Esophagus (tissue), 2 donors: ENCODE measurements at regions not wholly inside any gene's neighbourhood (a gene's known extent, or its start where the extent isn't known, plus 50 kb on each side); places are given as distances from the start of the nearest gene placed in this dataset.
"Not testable (repeated sequence)": the region's sequence is repeated elsewhere in the genome, so short reads cannot be mapped to it uniquely, and the experiment has no call there.

ENCODE experiments used
- H3K27ac ChIP-seq, 2 donors: one replicate each; pipeline ENCODE4 v1.5.1; 2013; ENCODE audit warnings: low read depth in 2 of 2, mild to moderate bottlenecking in 2 of 2, inconsistent platforms in 1 of 2, low read length in 1 of 2, moderate library complexity in 1 of 2
- H3K27me3 ChIP-seq, 2 donors: one replicate each; pipeline ENCODE4 v1.6.1; 2013; ENCODE audit warnings: low read length in 2 of 2, control low read depth in 1 of 2, mild to moderate bottlenecking in 1 of 2; ENCODE audit not compliant: insufficient read depth in 2 of 2, control insufficient read depth in 1 of 2
- H3K36me3 ChIP-seq, 2 donors: one replicate each; pipeline ENCODE4 v1.6.1; 2013; ENCODE audit warnings: low read length in 1 of 2; ENCODE audit not compliant: control insufficient read depth in 2 of 2, insufficient read depth in 2 of 2
- H3K4me1 ChIP-seq, 2 donors: one replicate each; pipeline ENCODE4 v1.6.1; 2013; ENCODE audit warnings: low read length in 1 of 2; ENCODE audit not compliant: control insufficient read depth in 2 of 2, insufficient read depth in 2 of 2
- H3K4me3 ChIP-seq, 2 donors: one replicate each; pipeline ENCODE4 v1.5.1; 2013; ENCODE audit warnings: low read length in 2 of 2, mild to moderate bottlenecking in 2 of 2, low read depth in 1 of 2, moderate library complexity in 1 of 2
- H3K9me3 ChIP-seq, 2 donors: one replicate each; pipeline ENCODE4 v1.6.1; 2013; ENCODE audit warnings: mild to moderate bottlenecking in 2 of 2, low read depth in 1 of 2, low read length in 1 of 2, moderate library complexity in 1 of 2; ENCODE audit not compliant: control insufficient read depth in 2 of 2, insufficient read depth in 1 of 2
- WGBS, 2 donors: extraction: QIAGEN DNeasy Blood & Tissue Kit; methylation state at CpG; one replicate each; pipeline ENCODE4 v1.1.7; 2013; 5-methylcytosine and 5-hydroxymethylcytosine counted together
- donor health status: healthy with polysubstance abuse.
- donor health status: Bipolar disorder and iron deficiency.

GRCh38 chr2:195575016-195575415 lies 82.0 kb upstream of the SLC39A10 start:
- Histone ChIP-seq H3K27ac (no peak overlapping the region), H3K4me1 (no peaks in the 10 kb centered on the region), H3K27me3 (no peaks in the 10 kb centered on the region), H3K4me3 (no peak overlapping the region), H3K36me3 (no peaks in the 10 kb centered on the region), H3K9me3 (no peaks in the 10 kb centered on the region)
- 91 to 94% methylated on average over 2 of the region's 2 CpGs for WGBS, 2 donors

GRCh38 chr2:195574312-195574711 lies 82.7 kb upstream of the SLC39A10 start:
- H3K36me3 ChIP-seq, result no peaks in the 10 kb centered on the region
- H3K4me1 ChIP-seq, result no peaks in the 10 kb centered on the region
- no peaks in the 10 kb centered on the region for H3K27me3 ChIP-seq
- H3K27ac ChIP-seq, result no peak overlapping the region
- WGBS, 2 donors, result 69 to 90% methylated on average over 3 of the region's 3 CpGs
- H3K4me3 ChIP-seq, result no peak overlapping the region
- H3K9me3 ChIP-seq, result no peaks in the 10 kb centered on the region

GRCh38 chr2:195572895-195573683 lies 83.9 kb upstream of the SLC39A10 start:
- H3K4me1 ChIP-seq, result no peaks in the 10 kb centered on the region
- 95 to 96% methylated on average over 6 of the region's 6 CpGs for whole genome bisulfite sequencing, 2 donors
- H3K27me3 ChIP-seq, result no peaks in the 10 kb centered on the region
- no peak overlapping the region for H3K27ac ChIP-seq
- no peaks in the 10 kb centered on the region for H3K36me3 ChIP-seq
- H3K9me3 ChIP-seq, result no peaks in the 10 kb centered on the region
- no peak overlapping the region for H3K4me3 ChIP-seq

GRCh38 chr2:195570329-195570728 lies 86.7 kb upstream of the SLC39A10 start:
- WGBS, 2 donors, result 84% methylated on average over 2 of the region's 2 CpGs
- H3K9me3 ChIP-seq, result no peaks in the 10 kb centered on the region
- no peaks in the 10 kb centered on the region for H3K4me1 ChIP-seq
- H3K27me3 ChIP-seq, result no peaks in the 10 kb centered on the region
- no peak overlapping the region for H3K27ac ChIP-seq
- no peak overlapping the region for H3K4me3 ChIP-seq
- no peaks in the 10 kb centered on the region for H3K36me3 ChIP-seq

GRCh38 chr2:195569255-195569654 lies 87.8 kb upstream of the SLC39A10 start:
- whole genome bisulfite sequencing, 2 donors, result 85 to 88% methylated on average over 3 of the region's 3 CpGs
- no peaks in the 10 kb centered on the region for H3K9me3 ChIP-seq
- no peak overlapping the region for H3K27ac ChIP-seq
- H3K4me1 ChIP-seq, result no peaks in the 10 kb centered on the region
- no peaks in the 10 kb centered on the region for H3K27me3 ChIP-seq
- no peaks in the 10 kb centered on the region for H3K36me3 ChIP-seq
- H3K4me3 ChIP-seq, result no peak overlapping the region

- not testable (repeated sequence) for H3K36me3 ChIP-seq
Observed at GRCh38 chr2:195564625-195565135, 92.3 kb upstream of the SLC39A10 start.

GRCh38 chr2:195563857-195564512 lies 93.0 kb upstream of the SLC39A10 start:
- H3K4me3 ChIP-seq, result no peak overlapping the region
- H3K4me1 ChIP-seq, result no peaks in the 10 kb centered on the region
- H3K27me3 ChIP-seq, result no peaks in the 10 kb centered on the region
- 79 to 85% methylated on average over 12 of the region's 12 CpGs for WGBS, 2 donors
- H3K36me3 ChIP-seq, result no peaks in the 10 kb centered on the region
- no peaks in the 10 kb centered on the region for H3K9me3 ChIP-seq
- no peak overlapping the region for H3K27ac ChIP-seq

More at GRCh38 chr2:195564625-195565135, 92.3 kb upstream of the SLC39A10 start:
- H3K9me3 ChIP-seq, H3K27me3 ChIP-seq, H3K4me1 ChIP-seq, H3K27ac ChIP-seq, H3K4me3 ChIP-seq: not testable (repeated sequence)
- 88 to 89% methylated on average over 8 of the region's 8 CpGs for WGBS, 2 donors

- Histone ChIP-seq H3K36me3 (no peaks in the 10 kb centered on the region), H3K27me3 (no peaks in the 10 kb centered on the region), H3K27ac (peak overlapping the region in 1 of 2 donors; percentile 37), H3K9me3 (no peaks in the 10 kb centered on the region), H3K4me1 (no peaks in the 10 kb centered on the region), H3K4me3 (no peak overlapping the region)
- WGBS, 2 donors, result 51 to 58% methylated on average over 19 to 22 of the region's 28 CpGs
Observed at GRCh38 chr2:195562570-195563566, 94.2 kb upstream of the SLC39A10 start.
